Right lobe of liver (tissue), 6 donors: ENCODE measurements at regions not wholly inside any gene's neighbourhood (a gene's known extent, or its start where the extent isn't known, plus 50 kb on each side); places are given as distances from the start of the nearest gene placed in this dataset.

Experiments used
- ATAC-seq, 4 donors: fragments of 200-7000 bp; cut with Tn5 transposase; one replicate each; pipeline ENCODE4 v1.9.1; 2020; ENCODE audit warnings: mild to moderate bottlenecking in 4 of 4, moderate library complexity in 4 of 4
- DNase-seq, 3 donors: peaks; one replicate each; pipeline ENCODE4 v3.0.0-alpha.2; 2020
- H3K27ac ChIP-seq, 3 donors: fragments of 200-600 bp; one replicate each; pipeline ENCODE4 v1.8.0; 2022
- H3K27me3 ChIP-seq, 2 donors: fragments of 200-600 bp; one replicate each; pipeline ENCODE4 v1.8.0; 2022
- H3K36me3 ChIP-seq, 4 donors: fragments of 200-600 bp; sonication (generic) in 1 of 4; one replicate each; pipeline versions ENCODE4 v1.5.1 to v1.8.0; 2017 to 2022; ENCODE audit warnings: control low read depth in 1 of 4
- H3K4me1 ChIP-seq, 4 donors: fragments of 200-600 bp; sonication (generic) in 1 of 4; one replicate each; pipeline versions ENCODE4 v1.5.1 to v1.8.0; 2017 to 2022; ENCODE audit warnings: control low read depth in 1 of 4
- H3K4me3 ChIP-seq, 3 donors: fragments of 200-600 bp; one replicate each; pipeline ENCODE4 v1.8.0; 2022
- H3K9me3 ChIP-seq, 4 donors: fragments of 200-600 bp; sonication (generic) in 1 of 4; one replicate each; pipeline versions ENCODE4 v1.5.1 to v1.8.0; 2017 to 2022; ENCODE audit warnings: control low read depth in 1 of 4
- CTCF ChIP-seq, 4 donors: fragments of 200-600 bp in 3 of 4; fragments of 450-650 bp in 1 of 4; IDR thresholded peaks; one replicate each; pipeline versions ENCODE4 v1.5.1 to v1.8.0; 2016 to 2022; ENCODE audit warnings: antibody characterized with exemption in 4 of 4, mild to moderate bottlenecking in 2 of 4
- POLR2A ChIP-seq: fragments of 450-650 bp; IDR thresholded peaks from one replicate; pipeline ENCODE4 v1.6.1; 2017; ENCODE audit warnings: antibody characterized with exemption, mild to moderate bottlenecking
- WGBS: methylation state at CpG from one replicate; pipeline ENCODE4 v1.1.6; 2018; ENCODE audit warnings: low coverage, low lambda C conversion rate; ENCODE audit not compliant: insufficient coverage; ENCODE audit errors: missing lambda C conversion rate; 5-methylcytosine and 5-hydroxymethylcytosine counted together
- intact Hi-C, 2 donors: fragments of 100-400 bp; cut with DNase I; formaldehyde crosslinking; loops; one replicate each; pipeline versions ENCODE4 v1.11.2 to v1.14.1; 2022
- donor health status: DM: no; HTN: yes; CAD: no.
- donor health status: DM: no; HTN: no; CAD: no.
- donor health status: DM: no; HTN: no; CAD: no.
- donor health status: DM: no; HTN: yes; CAD: no.
- donor health status: DM: no; HTN: yes; CAD: no.

GRCh38 chr4:67234296-67234695, 311.0 kb downstream of the CENPC start:
- ATAC-seq (no peak), DNase-seq (no peak)
- no peaks in the 10 kb centered on the region for H3K27me3 ChIP-seq
- 39% methylated on average over 2 of the region's 2 CpGs for whole genome bisulfite sequencing
- intact Hi-C loops = no loop called here
- no peaks in the 10 kb centered on the region for H3K4me1 ChIP-seq
- H3K4me3 ChIP-seq = no peak overlapping the region
- H3K9me3 ChIP-seq = no peaks in the 10 kb centered on the region
- TF ChIP-seq CTCF (IDR thresholded peaks at IDR 0.05) (no peak), POLR2A (no peak)
- no peaks in the 10 kb centered on the region for H3K36me3 ChIP-seq
- H3K27ac ChIP-seq = no peak overlapping the region

GRCh38 chr4:67229148-67229547, 316.2 kb downstream of the CENPC start:
- ATAC-seq = no peak

GRCh38 chr4:67220861-67221260, 324.4 kb downstream of the CENPC start:
- WGBS = 51% methylated on average over 2 of the region's 2 CpGs
- Histone ChIP-seq H3K9me3 (no peaks in the 10 kb centered on the region), H3K4me1 (no peaks in the 10 kb centered on the region), H3K27me3 (no peaks in the 10 kb centered on the region), H3K27ac (no peak overlapping the region), H3K36me3 (no peaks in the 10 kb centered on the region), H3K4me3 (no peak overlapping the region)
- TF ChIP-seq CTCF (IDR thresholded peaks at IDR 0.05) (no peak), POLR2A (no peak)
- intact Hi-C loops = no loop called here
- DNase-seq (no peak), ATAC-seq (no peak)

More at GRCh38 chr4:67229148-67229547, 316.2 kb downstream of the CENPC start:
- WGBS = 58% methylated on average over 5 of the region's 5 CpGs
- H3K27me3 ChIP-seq = no peaks in the 10 kb centered on the region
- H3K4me1 ChIP-seq = no peaks in the 10 kb centered on the region
- no peak for DNase-seq
- no peak for TF ChIP-seq CTCF (IDR thresholded peaks at IDR 0.05)
- no peak for TF ChIP-seq POLR2A
- no peaks in the 10 kb centered on the region for H3K9me3 ChIP-seq
- intact Hi-C loops = no loop called here
- H3K36me3 ChIP-seq = no peaks in the 10 kb centered on the region
- no peak overlapping the region for H3K4me3 ChIP-seq
- H3K27ac ChIP-seq = no peak overlapping the region

GRCh38 chr4:67218883-67219282, 326.4 kb downstream of the CENPC start:
- intact Hi-C loops = no loop called here
- H3K27ac ChIP-seq = no peak overlapping the region
- no peaks in the 10 kb centered on the region for H3K4me1 ChIP-seq
- ATAC-seq = no peak
- no peak for DNase-seq
- no peaks in the 10 kb centered on the region for H3K27me3 ChIP-seq
- TF ChIP-seq CTCF (IDR thresholded peaks at IDR 0.05) (no peak), POLR2A (no peak)
- no peak overlapping the region for H3K4me3 ChIP-seq
- no peaks in the 10 kb centered on the region for H3K36me3 ChIP-seq
- no peaks in the 10 kb centered on the region for H3K9me3 ChIP-seq
- 72% methylated on average over 1 of the region's 1 CpG for WGBS

GRCh38 chr4:67207941-67208441, 337.3 kb downstream of the CENPC start:
- no peak overlapping the region for H3K4me3 ChIP-seq
- intact Hi-C loops = no loop called here
- DNase-seq (no peak), ATAC-seq (no peak)
- H3K4me1 ChIP-seq = no peaks in the 10 kb centered on the region
- 37% methylated on average over 5 of the region's 5 CpGs for WGBS
- no peak overlapping the region for H3K27ac ChIP-seq
- H3K27me3 ChIP-seq = no peaks in the 10 kb centered on the region
- no peaks in the 10 kb centered on the region for H3K9me3 ChIP-seq
- H3K36me3 ChIP-seq = no peaks in the 10 kb centered on the region
- TF ChIP-seq CTCF (IDR thresholded peaks at IDR 0.05) = no peak
- no peak for TF ChIP-seq POLR2A
